Right renal pelvis (tissue), 4 donors: ENCODE measurements at regions not wholly inside any gene's neighbourhood (a gene's known extent, or its start where the extent isn't known, plus 50 kb on each side); places are given as distances from the start of the nearest gene placed in this dataset.

Experiments used
- DNase-seq, 4 donors: peaks; one replicate each; pipeline ENCODE4 v3.0.0-alpha.2; 2013; ENCODE audit warnings: low read depth in 4 of 4, low spot score in 3 of 4, missing footprints in 1 of 4

DNA sequence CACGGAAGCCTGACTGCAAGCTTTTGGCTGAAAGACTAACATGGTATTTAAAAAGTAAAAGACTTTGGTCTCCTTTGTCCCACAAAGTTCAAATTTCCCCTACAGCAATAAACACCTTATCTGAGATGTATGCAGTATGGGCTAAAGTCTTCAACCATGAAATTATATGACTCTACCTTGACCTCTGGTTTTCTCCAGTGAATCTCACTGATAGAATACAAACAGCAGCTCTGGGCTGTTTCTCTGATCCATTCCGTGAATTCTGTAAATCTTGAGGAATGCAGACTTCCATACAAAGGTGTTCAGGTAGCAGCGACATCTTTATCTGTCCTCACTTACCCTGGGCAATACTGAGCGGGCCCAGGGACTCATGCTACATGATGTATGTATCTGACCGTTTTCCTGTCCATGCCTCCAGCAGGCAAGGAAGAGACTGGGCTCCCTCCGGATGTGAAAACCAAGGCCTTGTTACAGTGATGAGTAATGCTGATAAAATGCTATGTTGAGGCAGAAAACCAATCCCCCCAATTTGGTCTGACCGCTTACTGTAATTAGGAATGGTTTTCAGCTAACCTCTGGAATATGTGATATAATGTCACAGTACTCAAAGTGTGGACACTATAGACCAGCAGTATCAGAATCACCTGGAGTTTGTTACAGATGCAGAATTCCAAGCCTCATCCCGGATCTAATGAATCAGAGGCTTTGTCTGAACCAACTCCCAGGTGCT lies 589.8 kb downstream of the HS3ST4 start:
- DNase-seq = no peak

DNA sequence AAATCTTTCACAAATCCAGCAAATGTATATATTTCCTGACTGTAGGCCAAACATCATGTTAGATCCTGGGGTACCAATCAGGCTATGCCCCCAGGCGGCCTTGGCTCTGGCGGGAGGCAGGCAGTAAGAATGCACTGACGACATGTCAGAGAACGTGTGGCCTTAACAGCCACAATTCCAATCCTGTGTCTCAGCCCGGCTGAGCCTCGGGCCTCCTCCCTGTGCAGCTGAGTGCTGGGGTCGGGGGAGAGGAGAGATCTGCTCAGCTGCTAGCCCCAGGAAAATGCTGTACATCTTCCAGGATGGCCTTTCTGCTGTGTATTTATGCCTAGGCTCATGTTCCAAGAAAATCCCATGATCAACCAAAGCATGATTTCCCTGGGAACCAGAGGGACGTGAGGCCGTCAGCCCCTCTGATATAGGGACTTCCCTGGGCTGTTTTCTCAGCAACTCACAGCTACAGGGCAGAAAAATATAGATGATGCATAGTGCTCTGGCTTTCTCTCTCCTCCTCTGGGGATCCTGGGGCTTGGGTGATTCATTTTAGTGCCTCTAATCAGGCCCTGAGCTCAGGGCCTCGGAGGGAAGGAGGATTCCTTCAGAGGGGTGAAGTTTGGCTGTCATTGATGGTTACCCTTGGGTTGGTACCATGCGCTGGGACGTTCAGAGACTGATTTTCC lies 604.0 kb downstream of the HS3ST4 start:
- DNase-seq = no peak

DNA sequence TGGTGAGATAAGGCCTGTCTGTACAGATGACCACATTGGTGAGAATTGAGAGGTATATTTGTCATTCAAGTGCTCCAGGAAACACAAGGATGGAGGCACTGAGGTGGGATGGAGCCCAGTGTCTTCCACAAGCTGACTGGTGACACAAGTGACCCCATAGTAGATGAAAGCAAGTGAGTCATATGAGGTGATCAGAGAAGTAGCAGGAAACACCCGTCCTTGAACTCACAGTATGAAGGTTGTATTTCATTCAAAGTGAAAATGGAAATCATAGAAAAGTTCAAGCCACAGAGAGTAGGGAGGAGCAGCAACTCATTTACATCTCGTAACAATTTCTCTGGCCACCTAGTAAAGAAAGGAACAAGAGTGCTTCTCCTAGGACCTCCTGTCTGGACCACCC lies 609.8 kb downstream of the HS3ST4 start:
- DNase-seq = no peak

DNA sequence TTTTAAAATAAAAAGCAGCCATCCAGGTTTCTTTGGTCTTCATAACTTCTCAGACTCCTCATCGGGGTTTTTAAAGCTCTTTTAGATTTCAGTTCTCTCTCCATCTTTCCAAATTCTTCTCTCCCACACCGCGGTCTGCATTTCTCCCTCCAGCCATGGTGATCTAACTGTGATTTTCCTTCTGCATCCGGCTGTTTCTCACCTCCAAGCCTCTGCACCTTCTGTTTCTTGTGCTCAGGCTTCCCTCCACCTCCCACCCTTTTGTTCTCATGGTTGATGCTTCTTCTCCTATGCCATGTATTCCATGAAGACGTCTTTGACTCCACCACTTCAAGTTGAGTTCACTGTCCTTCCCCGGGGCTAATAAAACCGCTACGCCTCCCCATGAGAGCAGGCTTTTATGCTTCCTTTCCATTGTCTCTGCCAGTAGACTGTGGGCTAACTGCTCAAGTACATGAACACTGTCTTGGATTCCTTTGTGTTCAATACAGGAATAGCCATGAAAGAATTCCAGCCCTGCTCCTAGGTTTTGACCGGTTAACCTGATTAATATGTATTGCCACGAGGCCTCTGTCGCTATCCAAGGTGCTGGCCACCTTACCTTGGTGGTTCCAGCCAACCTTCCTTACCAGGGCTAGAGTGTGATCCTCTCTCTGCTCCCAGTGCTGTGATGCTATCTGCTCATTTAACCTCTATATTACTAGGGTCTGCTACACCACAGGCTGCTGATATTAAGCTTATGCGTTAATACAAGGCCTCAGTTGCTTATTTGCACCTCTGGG lies 625.1 kb downstream of the HS3ST4 start:
- DNase-seq = peak in 3 of 4 donors; percentile 1 to 8 (median 1)

DNA sequence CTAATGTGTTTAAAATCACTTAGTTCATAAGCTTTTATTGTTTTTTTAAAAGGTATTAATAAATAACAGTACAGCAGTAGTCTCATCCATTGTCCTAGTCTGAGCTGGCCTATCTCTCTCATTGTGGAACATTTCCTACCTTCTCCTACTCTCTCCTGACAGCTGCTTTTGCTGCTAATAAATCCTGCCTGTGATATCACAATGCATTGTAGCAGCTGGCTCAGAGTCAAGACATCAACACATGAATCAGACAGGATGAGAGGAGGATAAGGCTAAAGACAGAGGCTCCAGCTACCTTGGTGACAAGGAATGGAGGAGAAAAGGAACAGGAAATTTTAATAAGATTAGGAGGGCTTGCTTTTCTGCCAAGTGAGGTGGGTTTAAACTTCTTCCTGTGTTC lies 626.1 kb downstream of the HS3ST4 start:
- DNase-seq = no peak

DNA sequence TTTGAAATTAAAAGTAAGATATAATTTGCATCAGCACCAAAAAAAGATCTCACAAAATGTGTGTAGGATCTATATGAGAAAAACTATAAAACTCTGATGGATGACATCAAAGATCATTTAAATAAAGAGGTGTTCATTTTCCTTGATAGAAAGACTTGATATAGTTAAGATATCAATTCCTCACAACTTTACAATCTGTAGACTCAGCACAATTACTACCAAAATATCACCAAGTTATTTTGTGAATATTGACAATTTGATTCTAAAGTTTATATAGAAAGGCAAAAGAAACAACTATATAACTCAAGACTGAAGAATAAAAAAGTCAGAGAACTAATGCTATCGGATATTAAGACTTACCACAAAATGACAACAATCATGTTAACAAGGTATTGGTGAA lies 638.9 kb downstream of the HS3ST4 start:
- DNase-seq = no peak

DNA sequence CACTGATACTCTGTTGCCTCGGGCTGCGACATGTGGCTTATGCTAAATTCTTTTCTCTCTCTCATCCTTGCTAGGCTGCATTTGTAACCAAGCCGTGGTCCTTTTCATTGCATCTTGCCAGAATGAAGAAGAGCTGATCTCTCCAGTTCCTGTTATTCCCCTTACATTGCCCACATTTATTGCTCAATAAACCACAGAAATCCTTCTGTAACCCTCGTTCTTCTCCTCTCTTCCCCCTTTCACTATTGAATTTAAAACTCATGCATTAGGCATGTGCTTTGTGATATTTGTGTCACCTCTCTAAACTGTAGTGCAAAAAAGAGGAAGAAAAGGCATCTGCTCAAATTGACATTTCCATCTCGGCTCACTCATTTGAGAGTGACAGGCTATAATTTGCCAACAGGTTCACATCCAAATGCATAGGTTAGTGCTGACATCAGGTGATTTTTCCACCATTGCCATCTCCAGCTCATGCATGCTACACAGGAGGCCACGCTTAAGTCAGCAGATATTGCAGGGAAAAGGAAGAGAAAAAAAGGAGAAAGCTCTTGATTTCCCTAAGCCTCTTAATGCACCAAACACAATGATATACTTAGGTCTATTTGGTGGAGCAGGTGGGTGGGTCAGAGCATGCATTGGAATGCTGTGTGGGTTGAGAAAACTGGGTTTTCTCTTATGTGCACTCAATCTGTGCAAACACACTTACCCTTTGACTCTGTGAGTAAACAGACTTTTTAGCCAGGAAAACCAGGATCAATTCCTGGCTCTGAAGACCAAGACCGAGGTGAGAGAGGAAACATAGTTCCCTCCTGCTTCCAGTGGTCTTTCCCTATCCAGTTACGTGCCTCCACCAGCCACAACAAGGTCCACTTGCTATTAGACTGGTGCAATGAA lies 642.7 kb downstream of the HS3ST4 start:
- no peak for DNase-seq

DNA sequence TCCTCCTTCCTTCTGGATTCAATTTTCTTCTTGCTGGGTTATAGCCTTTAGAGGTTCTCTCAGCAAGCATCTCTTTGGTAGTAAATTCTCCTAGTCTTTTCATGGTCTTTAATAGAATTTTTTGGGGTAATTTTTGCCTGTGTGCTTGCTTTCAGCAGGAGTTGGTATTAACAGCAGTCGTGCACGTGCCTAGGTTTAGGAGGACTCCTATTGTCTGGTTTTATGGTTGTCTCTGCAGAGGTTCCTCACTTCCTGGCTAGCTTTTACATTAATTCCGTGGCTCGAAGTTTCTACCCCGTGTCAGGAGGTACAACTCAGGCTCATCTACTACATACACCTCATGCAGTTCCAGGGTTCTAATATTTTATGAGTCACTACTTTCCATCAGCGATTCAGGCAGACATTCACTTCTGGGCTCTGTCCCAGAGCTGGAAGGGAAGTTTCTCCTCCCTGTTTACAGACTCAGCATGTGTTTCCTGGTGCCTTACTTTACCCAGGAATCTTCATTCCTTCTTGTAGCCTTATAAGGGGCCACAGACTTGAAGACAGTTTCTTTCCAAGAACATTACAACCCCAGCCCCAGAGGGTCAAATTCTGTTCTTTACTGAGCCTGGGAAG lies 643.6 kb downstream of the HS3ST4 start:
- no peak for DNase-seq

DNA sequence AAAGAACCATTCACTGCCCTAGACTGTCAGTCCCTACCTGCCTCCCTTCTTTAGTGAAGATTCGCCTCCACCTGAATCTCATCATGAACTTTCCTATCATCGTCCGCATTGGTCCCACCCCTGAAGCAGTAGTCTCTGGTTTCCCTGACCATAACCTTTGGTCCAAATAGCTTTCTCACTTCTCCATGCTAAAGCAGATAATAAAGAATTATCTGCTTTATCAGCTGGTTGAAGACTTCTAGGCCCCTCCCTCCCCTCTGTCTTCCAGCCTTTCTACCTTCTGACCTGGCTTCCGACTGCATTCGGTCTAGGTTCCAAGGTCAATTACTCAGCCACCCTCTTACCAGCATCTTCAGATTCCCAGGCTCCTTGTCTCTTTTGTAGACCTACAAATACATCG lies 650.9 kb downstream of the HS3ST4 start:
- no peak for DNase-seq

DNA sequence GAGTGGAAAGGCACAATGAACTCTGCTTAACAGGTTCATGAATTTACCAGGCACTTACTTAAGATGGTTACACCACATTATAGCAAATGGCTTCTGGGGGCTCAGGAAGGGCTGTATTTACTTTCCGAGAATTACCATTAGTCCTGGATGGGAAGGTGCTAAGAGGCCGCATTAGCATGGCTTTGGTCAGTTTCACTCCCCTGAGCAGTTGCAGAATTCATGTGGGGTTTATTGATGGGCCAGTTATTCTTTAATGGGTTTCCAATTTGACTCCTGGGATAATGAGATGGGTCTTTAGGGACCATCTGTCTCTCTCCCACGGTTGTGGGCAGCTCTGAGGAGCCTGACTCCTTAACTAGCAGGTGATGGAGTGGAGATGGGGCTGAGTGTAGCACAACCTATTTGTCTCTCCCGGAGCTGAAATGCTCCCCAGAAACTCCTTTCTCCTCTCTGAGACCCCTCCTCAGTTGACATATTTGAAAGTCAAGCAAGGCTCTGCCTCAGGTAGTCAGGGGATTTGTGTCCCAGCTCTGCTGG lies 652.5 kb downstream of the HS3ST4 start:
- DNase-seq = no peak

DNA sequence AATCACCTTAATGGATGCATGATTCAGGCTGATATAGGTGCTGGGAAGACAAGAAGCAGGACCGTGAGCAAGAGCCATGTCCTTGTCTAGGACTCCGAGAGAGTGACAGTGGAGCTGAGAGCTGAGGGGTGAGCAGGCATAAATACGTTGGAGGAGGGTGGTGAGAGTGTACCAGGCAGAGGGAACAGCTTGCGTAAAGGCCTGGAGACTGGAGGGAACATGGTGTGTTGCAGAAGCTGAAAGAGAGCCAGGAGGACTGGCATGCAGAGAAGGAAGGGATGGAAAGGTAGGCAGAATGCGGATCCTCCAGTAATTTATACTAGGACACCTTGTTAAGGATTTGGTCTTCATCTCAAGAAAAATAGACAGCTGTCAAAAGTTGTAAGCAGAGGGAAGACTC lies 653.2 kb downstream of the HS3ST4 start:
- no peak for DNase-seq

DNA sequence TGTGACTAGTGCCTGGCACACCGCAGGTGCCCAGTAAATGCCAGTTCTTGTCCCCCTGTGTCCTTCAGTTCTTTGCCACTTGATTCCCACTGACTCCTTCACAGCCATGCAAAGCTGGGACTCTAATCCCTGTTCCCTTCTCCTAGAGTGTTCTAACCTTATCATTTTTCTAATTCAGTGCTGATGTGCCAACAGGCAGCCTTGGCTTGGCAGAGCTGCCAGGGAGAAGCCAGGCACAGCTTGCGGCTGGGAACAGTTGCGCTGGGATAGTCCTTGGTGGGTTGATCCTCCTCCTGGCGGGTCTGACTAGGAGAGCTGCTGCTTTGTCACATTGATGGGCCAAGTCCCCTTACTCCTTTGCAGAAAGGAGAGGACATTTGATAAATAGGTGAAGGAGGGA lies 654.2 kb downstream of the HS3ST4 start:
- DNase-seq = no peak

DNA sequence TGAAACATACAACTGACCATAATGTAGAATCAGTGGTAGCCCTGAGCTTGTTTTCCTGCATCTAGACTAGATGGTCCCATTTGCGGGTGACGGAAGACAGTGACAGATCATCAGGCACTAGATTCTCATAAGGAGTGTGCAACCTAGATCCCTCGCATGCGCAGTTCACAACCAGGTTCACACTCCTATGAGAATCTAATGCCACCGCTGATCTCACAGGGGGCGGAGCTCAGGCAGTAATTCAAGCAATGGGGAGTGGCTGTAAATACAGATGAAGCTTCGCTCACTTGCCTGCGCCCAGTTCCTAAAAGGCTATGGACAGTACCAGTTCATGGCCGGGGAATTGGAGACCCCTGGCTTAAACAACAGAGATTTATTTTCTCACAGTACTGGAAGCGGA lies 656.3 kb downstream of the HS3ST4 start:
- DNase-seq = no peak

DNA sequence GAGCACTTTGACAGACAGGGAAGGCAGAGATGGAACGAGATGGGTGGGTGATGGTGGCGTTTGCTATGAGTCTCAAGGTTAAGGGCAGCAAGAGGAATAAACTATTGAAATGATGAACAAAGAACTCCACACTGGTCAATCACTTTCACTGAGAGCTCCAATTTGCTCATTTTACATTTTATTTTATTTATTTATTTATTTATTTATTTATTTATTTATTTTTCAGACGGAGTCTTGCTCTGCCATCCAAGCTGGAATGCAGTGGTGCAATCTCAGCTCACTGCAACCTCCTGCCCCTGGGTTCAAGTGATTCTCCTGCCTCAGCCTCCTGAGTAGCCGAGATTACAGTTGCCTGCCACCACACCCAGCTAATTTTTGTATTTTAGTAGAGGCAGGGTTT lies 669.1 kb downstream of the HS3ST4 start:
- no peak for DNase-seq

DNA sequence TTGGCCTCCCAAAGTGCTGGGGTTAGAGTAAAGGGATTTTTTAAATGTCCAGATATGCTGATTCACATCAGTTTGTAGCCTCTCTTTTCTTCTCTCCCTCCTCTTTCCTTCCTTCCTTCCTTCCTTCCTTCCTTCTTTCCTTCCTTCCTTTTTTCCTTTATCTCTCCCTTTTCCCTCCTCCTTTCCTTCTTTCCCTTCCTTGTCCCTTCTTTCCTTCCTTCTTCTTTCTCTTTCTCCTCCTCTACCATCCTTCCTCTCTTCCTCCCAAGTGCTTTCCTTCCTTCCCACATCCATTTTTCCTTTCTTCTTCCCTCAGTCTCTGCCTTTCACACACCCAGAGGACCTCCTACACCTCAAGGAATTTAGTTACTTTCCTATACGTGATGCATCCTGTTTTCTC lies 671.8 kb downstream of the HS3ST4 start:
- DNase-seq = no peak

DNA sequence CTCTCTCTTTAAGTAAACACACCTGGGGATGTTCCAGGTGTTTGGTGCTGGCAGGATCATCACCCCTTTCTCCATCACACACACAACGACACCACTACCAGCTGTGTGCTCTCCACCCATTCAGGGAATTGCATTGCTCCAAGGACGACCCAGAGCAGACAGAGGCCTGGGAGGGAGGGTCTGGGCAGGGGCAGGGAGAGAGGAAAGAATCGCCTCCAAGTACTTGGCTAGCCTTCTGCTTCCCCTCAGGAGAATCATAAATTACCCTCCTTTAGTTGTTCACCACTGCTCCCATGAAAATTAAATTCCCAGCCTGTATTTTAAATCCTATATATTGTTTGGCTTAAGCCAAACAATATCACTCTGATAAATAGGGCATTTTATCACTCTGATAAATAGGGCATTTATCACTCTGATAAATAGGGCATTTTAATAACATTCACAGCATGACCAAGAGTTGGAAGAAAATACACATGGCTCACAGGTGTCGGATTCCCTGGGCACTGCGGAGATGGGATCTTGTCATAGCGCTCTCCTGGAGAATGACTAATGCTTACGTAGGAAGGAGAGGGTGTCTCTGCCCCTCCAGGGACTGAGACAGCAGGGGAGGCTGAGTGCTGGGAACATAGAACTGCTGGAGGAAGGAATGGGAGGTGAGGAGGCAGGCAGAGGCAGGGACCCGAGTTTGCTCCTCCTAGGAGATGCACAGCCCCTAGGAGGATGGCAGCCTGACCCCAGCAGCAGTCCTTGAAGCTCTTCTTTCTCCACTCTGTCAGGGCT lies 673.6 kb downstream of the HS3ST4 start:
- DNase-seq = no peak

DNA sequence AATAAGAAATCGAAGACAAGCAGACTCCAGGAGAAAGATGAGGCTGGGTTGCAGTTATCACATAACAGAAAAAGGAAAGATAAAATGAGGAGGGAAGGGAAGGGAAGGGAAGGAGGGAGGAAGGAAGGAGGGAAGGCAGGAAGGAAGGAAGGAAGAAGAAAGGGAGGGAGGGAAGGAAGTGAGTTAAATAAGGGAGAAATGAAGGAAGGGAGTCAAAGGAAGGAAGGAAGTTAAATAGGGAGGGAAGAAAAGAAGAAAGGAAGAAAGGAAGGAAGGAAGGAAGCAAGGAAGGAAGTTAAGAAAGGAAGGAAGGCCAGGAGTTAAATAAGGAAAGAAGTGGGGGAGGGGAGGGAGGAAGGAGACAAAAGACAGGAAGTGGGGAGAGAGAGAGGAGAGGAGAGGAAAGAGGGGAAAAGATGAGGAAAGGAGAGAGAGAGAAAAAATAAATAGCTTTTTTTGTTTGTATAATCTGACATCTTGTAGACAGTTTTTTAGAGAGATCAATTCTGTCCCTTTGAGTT lies 679.6 kb downstream of the HS3ST4 start:
- no peak for DNase-seq

DNA sequence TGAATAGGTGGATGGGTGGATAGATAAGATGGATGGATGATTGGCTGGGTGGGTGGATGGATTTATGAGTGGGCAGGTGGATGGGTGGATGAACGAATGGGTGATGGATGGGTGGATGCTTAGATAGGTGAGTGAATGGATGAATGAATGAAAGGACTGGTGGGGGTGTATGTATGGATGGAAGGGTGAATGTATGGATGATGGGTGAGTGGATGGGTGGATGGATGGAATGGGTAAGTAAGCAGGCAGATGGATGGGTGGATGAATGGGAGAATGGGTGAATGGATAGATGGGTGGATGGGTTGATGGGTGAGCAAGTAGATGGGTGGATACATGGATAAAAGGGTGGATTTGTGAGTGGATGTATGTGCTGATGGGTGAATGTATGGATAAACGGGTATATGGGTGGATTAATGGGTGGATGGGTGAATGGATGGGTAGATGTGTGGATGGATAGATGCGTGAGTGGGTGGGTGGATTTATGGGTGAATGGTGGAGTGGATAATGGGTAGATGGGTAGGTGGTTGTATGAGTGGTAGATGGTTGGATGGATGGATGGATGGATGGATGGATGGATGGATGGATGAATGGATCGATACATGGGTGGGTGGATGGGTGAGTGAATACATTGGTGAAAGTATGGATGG lies 682.6 kb downstream of the HS3ST4 start:
- no peak for DNase-seq

DNA sequence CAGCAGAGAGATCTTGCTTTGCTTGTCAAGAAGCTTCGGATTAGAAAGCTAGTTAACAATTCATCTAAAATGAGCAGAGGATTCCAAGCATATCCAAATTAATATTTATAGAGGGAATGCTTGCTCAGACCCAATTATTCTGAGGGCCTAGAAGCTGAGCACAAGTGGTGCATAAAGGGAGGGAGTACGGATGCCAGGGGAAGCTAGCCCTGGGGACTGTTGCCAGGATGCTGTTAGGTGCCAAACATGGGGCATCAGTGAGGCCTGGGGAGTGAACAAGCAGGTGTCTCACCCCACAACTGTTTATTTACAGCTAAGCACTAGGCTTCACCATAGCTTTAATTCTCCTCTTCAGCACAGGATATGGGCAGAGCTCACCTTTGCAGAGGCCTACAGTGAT lies 684.1 kb upstream of the C16orf82 start:
- DNase-seq = no peak
